Endothelial cell of umbilical vein (primary cell): ENCODE measurements at regions not wholly inside any gene's neighbourhood (a gene's known extent, or its start where the extent isn't known, plus 50 kb on each side); places are given as distances from the start of the nearest gene placed in this dataset.

Source experiments
- BruUV-seq: library from RNA; stranded (reverse); fragments of 400-500 nt; replicated peaks from 2 replicates; lab custom pipeline; 2021; lab: Mats Ljungman, UMichigan
- CTCF ChIA-PET: fragments of 300-600, 350-600 bp; sonication (Branson Sonifier 250); formaldehyde crosslinking; loops from one replicate; lab custom pipeline; 2021; ENCODE audit warnings: antibody characterized with exemption, inconsistent platforms; lab: Charles Lee
- POLR2A ChIA-PET: fragments of 300-600, 350-600 bp; sonication (Branson Sonifier 250); formaldehyde crosslinking; loops from one replicate; lab custom pipeline; 2021; ENCODE audit warnings: antibody characterized with exemption, inconsistent platforms; lab: Charles Lee
- DNase-seq: peaks from one replicate; pipeline ENCODE4 v3.0.0-alpha.2; 2011; ENCODE audit warnings: low read depth, low spot score
- FAIRE-seq: peaks from 2 replicates; lab custom pipeline; 2011; peaks lifted over from hg19 to GRCh38; lab: Jason Lieb, UNC
- H2AFZ ChIP-seq: 2 replicates; pipeline ENCODE4 v1.6.0; 2012; ENCODE audit warnings: low read depth, low read length, control low read depth, inconsistent platforms
- H3K27ac ChIP-seq: 2 replicates; pipeline ENCODE4 v1.5.1; 2011; ENCODE audit warnings: low read depth, mild to moderate bottlenecking, control low read depth, low read length, moderate library complexity; ENCODE audit not compliant: insufficient read depth
- H3K27me3 ChIP-seq, 2 experiments: 2 replicates each; pipeline versions ENCODE4 v1.6.0 to v1.6.1; 2011; ENCODE audit warnings: low read length in 2 of 2, mixed read lengths in 1 of 2; ENCODE audit not compliant: control insufficient read depth in 2 of 2, insufficient read depth in 2 of 2
- H3K36me3 ChIP-seq, 2 experiments: 2 replicates in 1 of 2; 3 replicates in 1 of 2; pipeline ENCODE4 v1.5.1; 2011; ENCODE audit warnings: low read length in 2 of 2, mild to moderate bottlenecking in 1 of 2, moderate library complexity in 1 of 2; ENCODE audit not compliant: control insufficient read depth in 2 of 2, insufficient read depth in 2 of 2; ENCODE audit errors: extremely low read depth in 1 of 2
- H3K4me1 ChIP-seq: 3 replicates; pipeline ENCODE4 v1.5.1; 2011; ENCODE audit warnings: mild to moderate bottlenecking, low read length; ENCODE audit not compliant: control insufficient read depth, insufficient read depth; ENCODE audit errors: extremely low read depth
- H3K4me2 ChIP-seq: 2 replicates; pipeline ENCODE4 v1.6.1; 2011; ENCODE audit warnings: low read length, control low read depth, mixed read lengths; ENCODE audit not compliant: insufficient read depth
- H3K4me3 ChIP-seq, 3 experiments: fragments of 200-600 bp in 1 of 3; sonication (generic), shearing (Covaris generic) in 1 of 3; replicated peaks in 1 of 3; 2 replicates each; pipeline ENCODE4 v1.5.1; 2011 to 2016; ENCODE audit warnings: control low read depth in 3 of 3, low read length in 3 of 3, mild to moderate bottlenecking in 2 of 3, inconsistent platforms in 1 of 3, low read depth in 1 of 3, moderate library complexity in 1 of 3; ENCODE audit not compliant: insufficient read depth in 1 of 3
- H3K79me2 ChIP-seq: 2 replicates; pipeline ENCODE4 v1.6.0; 2012; ENCODE audit warnings: low read length, inconsistent platforms; ENCODE audit not compliant: control insufficient read depth, insufficient read depth
- H3K9ac ChIP-seq: replicated peaks from 2 replicates; pipeline ENCODE3; 2011; ENCODE audit warnings: low read length, control low read depth; ENCODE audit not compliant: insufficient read depth; ENCODE audit errors: extremely low read depth
- H3K9me1 ChIP-seq: replicated peaks from 3 replicates; pipeline ENCODE4 v1.6.0; 2011; ENCODE audit warnings: mild to moderate bottlenecking, low read length; ENCODE audit not compliant: control insufficient read depth, insufficient read depth; ENCODE audit errors: extremely low read depth
- H3K9me3 ChIP-seq: replicated peaks from 2 replicates; pipeline ENCODE4 v1.5.1; 2012; ENCODE audit warnings: low read length, inconsistent platforms; ENCODE audit not compliant: control insufficient read depth, insufficient read depth
- H4K20me1 ChIP-seq: replicated peaks from 2 replicates; pipeline ENCODE3; 2011; ENCODE audit warnings: mild to moderate bottlenecking, low read length; ENCODE audit not compliant: control insufficient read depth, insufficient read depth; ENCODE audit errors: extremely low read depth
- CTCF ChIP-seq, 2 donors: IDR thresholded peaks; 1 replicate in 1 of 2; 2 replicates in 1 of 2; pipeline ENCODE4 v1.5.1; 2011; ENCODE audit warnings: low read length in 2 of 2, mild to moderate bottlenecking in 2 of 2, moderate library complexity in 2 of 2, control low read depth in 1 of 2, inconsistent platforms in 1 of 2, low read depth in 1 of 2; ENCODE audit not compliant: insufficient read depth in 1 of 2; ENCODE audit errors: extremely low read depth in 1 of 2
- EZH2 ChIP-seq: IDR thresholded peaks from 2 replicates; pipeline ENCODE4 v1.6.1; 2012; ENCODE audit warnings: borderline replicate concordance, low read depth, mild to moderate bottlenecking, moderate library complexity, low read length, inconsistent platforms; ENCODE audit not compliant: severe bottlenecking
- FOS ChIP-seq: IDR thresholded peaks from 2 replicates; pipeline ENCODE4 v1.6.1; 2011; ENCODE audit warnings: mild to moderate bottlenecking, low read length, moderate library complexity, borderline replicate concordance; ENCODE audit not compliant: insufficient read depth
- JUN ChIP-seq: IDR thresholded peaks from 2 replicates; pipeline ENCODE4 v1.6.1; 2011; ENCODE audit warnings: borderline replicate concordance, low read depth; ENCODE audit not compliant: insufficient read length, insufficient read depth
- MAX ChIP-seq: IDR thresholded peaks from 2 replicates; pipeline ENCODE4 v1.6.1; 2011; ENCODE audit not compliant: insufficient read depth, insufficient read length
- MYC ChIP-seq: IDR thresholded peaks from one replicate; pipeline ENCODE4 v1.6.1; 2011; ENCODE audit warnings: mild to moderate bottlenecking, low read depth, low read length
- POLR2A ChIP-seq: IDR thresholded peaks from 2 replicates; pipeline ENCODE4 v1.6.1; 2012; ENCODE audit warnings: low read depth, mild to moderate bottlenecking, control low read depth, low read length
- dilution Hi-C: fragments of 300-500 bp; cut with MboI; formaldehyde crosslinking; loops from one replicate; pipeline ENCODE4 v1.15.0; 2019; ENCODE audit warnings: low sequenced_read_pairs; ENCODE audit not compliant: extremely low pct_ligation_motif_present
- intact Hi-C: fragments of 100-400 bp; cut with micrococcal nuclease; formaldehyde crosslinking; loops from one replicate; pipeline ENCODE4 v1.10.0; 2022

GRCh38 chrX:10032147-10032546 is 65.0 kb downstream of the CLDN34 start:
- intact Hi-C loops (no loop called here), dilution Hi-C loops (no loop called here)
- no peak overlapping the region for H3K4me3 ChIP-seq
- H3K9ac ChIP-seq, result no peak overlapping the region
- no TSS peak for BruUV-seq
- DNase-seq (no peak), FAIRE-seq (no peak)
- no peaks in the 10 kb centered on the region for H3K36me3 ChIP-seq
- H3K4me2 ChIP-seq, result no peak overlapping the region
- H3K79me2 ChIP-seq, result peaks cover 68% of the 10 kb centered on the region
- H3K9me3 ChIP-seq, result no peaks in the 10 kb centered on the region
- H3K9me1 ChIP-seq, result no peaks in the 10 kb centered on the region
- CTCF ChIA-PET, result no interaction called here
- H3K27me3 ChIP-seq, result no peaks in the 10 kb centered on the region
- no peak overlapping the region for H3K27ac ChIP-seq
- no peak overlapping the region for H2AFZ ChIP-seq
- TF ChIP-seq JUN (no peak), EZH2 (no peak), POLR2A (no peak), FOS (no peak), CTCF (IDR thresholded peaks at IDR 0.05; ENCODE audit: extremely low read depth in 1 of 2, insufficient read depth in 1 of 2, low read depth in 1 of 2, low read length in 2 of 2) (no peak), MYC (no peak), MAX (no peak)
- POLR2A ChIA-PET, result no interaction called here
- peaks cover 2% of the 10 kb centered on the region for H4K20me1 ChIP-seq
- H3K4me1 ChIP-seq, result no peaks in the 10 kb centered on the region
